A673 (cell line): ENCODE measurements at regions not wholly inside any gene's neighbourhood (a gene's known extent, or its start where the extent isn't known, plus 50 kb on each side); places are given as distances from the start of the nearest gene placed in this dataset.

Experiments
- EZH2 ChIP-seq: fragments of 200-600 bp; sonication (generic); IDR thresholded peaks from 2 replicates; pipeline ENCODE4 v1.6.1; 2017; ENCODE audit warnings: borderline replicate concordance, low read depth, mild to moderate bottlenecking, mixed read lengths, antibody characterized with exemption, low read length; ENCODE audit not compliant: poor library complexity, severe bottlenecking
- TF ChIP-seq, protein P1 (sequence below): fragments of 300-800, 200-600 bp; sonication (generic); conservative IDR thresholded peaks from 2 replicates; pipeline ENCODE4 v1.5.1; 2017; ENCODE audit warnings: low read depth, mild to moderate bottlenecking, antibody characterized with exemption, low read length, moderate library complexity, mixed read lengths

DNA sequence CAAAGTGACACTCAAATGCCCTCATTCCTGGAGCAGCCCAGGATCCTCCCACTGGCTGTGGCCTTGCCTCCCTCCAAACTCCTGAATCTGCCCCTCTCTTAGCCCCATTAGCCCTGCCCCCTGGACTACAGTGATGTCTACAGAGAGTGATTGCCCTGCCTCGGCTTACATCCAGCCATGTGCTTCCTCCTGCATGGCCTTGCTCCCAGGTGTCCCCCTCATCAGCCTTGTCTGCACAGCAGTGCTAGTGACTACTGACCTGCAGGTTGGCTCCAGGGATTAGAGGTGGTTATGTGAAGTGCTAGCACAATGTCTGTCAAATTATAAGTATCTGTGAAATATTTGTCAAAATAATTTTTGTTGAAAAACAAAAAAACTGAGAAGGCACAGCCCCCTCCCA is 259.1 kb upstream of the MYT1L start:
- TF ChIP-seq, protein P1, sequence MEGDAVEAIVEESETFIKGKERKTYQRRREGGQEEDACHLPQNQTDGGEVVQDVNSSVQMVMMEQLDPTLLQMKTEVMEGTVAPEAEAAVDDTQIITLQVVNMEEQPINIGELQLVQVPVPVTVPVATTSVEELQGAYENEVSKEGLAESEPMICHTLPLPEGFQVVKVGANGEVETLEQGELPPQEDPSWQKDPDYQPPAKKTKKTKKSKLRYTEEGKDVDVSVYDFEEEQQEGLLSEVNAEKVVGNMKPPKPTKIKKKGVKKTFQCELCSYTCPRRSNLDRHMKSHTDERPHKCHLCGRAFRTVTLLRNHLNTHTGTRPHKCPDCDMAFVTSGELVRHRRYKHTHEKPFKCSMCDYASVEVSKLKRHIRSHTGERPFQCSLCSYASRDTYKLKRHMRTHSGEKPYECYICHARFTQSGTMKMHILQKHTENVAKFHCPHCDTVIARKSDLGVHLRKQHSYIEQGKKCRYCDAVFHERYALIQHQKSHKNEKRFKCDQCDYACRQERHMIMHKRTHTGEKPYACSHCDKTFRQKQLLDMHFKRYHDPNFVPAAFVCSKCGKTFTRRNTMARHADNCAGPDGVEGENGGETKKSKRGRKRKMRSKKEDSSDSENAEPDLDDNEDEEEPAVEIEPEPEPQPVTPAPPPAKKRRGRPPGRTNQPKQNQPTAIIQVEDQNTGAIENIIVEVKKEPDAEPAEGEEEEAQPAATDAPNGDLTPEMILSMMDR = no peak
- TF ChIP-seq EZH2 = no peak
